BLaER1 treated with 17β-estradiol and CSF1 and Interleukin-3, amounts not matched to agents 10 nM and 100 nM (cell line): ENCODE measurements at regions not wholly inside any gene's neighbourhood (a gene's known extent, or its start where the extent isn't known, plus 50 kb on each side); places are given as distances from the start of the nearest gene placed in this dataset.

ENCODE experiments used
- H3K27ac ChIP-seq, 11 experiments: shearing (Covaris generic); formaldehyde crosslinking; 2 replicates each; pipeline ENCODE4 v1.8.1; 2022
- H3K27me3 ChIP-seq, 11 experiments: shearing (Covaris generic); formaldehyde crosslinking; 2 replicates each; pipeline ENCODE4 v1.8.1; 2022
- H3K36me3 ChIP-seq, 11 experiments: shearing (Covaris generic); formaldehyde crosslinking; 2 replicates each; pipeline ENCODE4 v1.8.1; 2022
- H3K4me1 ChIP-seq, 10 experiments: shearing (Covaris generic); formaldehyde crosslinking; 2 replicates each; pipeline ENCODE4 v1.8.1; 2022
- H3K4me2 ChIP-seq, 11 experiments: shearing (Covaris generic); formaldehyde crosslinking; 2 replicates each; pipeline ENCODE4 v1.8.1; 2022
- H3K4me3 ChIP-seq, 10 experiments: shearing (Covaris generic); formaldehyde crosslinking; 2 replicates each; pipeline ENCODE4 v1.8.1; 2022
- H3K9ac ChIP-seq, 11 experiments: shearing (Covaris generic); formaldehyde crosslinking; 2 replicates each; pipeline ENCODE4 v1.8.1; 2022
- H3K9me3 ChIP-seq, 11 experiments: shearing (Covaris generic); formaldehyde crosslinking; replicated peaks in 1 of 11; 2 replicates each; pipeline ENCODE4 v1.8.1; 2022
- H4K20me1 ChIP-seq, 11 experiments: shearing (Covaris generic); formaldehyde crosslinking; 2 replicates each; pipeline ENCODE4 v1.8.1; 2022
- Cebpa-rat ChIP-seq, 11 experiments: shearing (Covaris generic); IDR thresholded peaks; 2 replicates each; pipeline ENCODE4 v1.8.1; 2022

DNA sequence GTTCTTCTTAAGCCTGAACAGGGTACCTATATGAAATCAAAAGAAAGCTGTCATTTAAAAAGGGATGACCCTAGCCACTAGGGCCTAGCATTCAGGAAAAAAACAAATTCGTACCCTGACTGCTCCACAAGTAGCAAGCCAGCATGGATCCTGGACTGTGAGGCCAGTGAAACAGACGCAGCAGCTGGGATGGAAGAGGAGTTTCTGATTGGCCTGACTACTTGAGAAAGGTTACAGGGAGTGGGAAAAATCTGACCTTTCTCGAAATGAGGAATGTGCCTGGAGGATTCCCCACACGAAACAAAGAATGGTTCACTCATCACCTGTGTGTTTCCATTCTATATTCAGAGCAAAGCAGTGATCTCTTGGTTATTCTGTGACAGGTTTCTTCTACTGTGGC lies 87.6 kb upstream of the JADE1 start:
- Histone ChIP-seq H3K27ac (no peak overlapping the region), H3K4me1 (no peaks in the 10 kb centered on the region), H3K4me3 (no peak overlapping the region), H3K27me3 (no peaks in the 10 kb centered on the region), H4K20me1 (no peaks in the 10 kb centered on the region), H3K36me3 (no peaks in the 10 kb centered on the region), H3K9me3 (peaks cover 0 to 3% (median 0%) of the 10 kb centered on the region in 11 experiments; a peak in 1 of 22 replicates), H3K9ac (no peak overlapping the region), H3K4me2 (no peak overlapping the region)
- TF ChIP-seq Cebpa-rat (IDR thresholded peaks at IDR 0.05) = no peak

DNA sequence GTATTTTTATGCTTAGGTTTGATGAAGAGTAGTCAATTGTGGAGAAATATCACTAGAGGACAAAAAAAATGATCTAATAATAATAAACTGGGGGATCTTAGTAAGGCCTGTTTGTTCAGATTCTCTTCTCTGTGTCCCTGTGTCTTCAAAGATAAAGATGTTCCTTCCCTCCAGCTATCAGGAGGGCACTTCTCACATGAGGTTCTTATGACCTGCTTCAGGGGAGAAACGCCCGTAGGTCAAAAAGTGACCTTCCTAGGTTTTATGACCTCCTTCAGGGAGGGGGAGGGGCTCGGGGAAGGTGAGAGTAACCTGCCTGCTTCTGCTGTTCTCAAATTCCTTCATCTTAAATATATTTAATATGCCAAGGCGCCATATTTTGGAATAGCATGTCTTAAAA lies 89.2 kb upstream of the JADE1 start:
- no peak for TF ChIP-seq Cebpa-rat (IDR thresholded peaks at IDR 0.05)
- H3K9me3 ChIP-seq = peaks cover 0 to 3% (median 0%) of the 10 kb centered on the region in 11 experiments; a peak in 1 of 22 replicates
- H4K20me1 ChIP-seq = no peaks in the 10 kb centered on the region
- H3K27ac ChIP-seq = no peak overlapping the region
- no peak overlapping the region for H3K9ac ChIP-seq
- no peaks in the 10 kb centered on the region for H3K27me3 ChIP-seq
- no peaks in the 10 kb centered on the region for H3K4me1 ChIP-seq
- no peak overlapping the region for H3K4me3 ChIP-seq
- H3K36me3 ChIP-seq = no peaks in the 10 kb centered on the region
- no peak overlapping the region for H3K4me2 ChIP-seq

DNA sequence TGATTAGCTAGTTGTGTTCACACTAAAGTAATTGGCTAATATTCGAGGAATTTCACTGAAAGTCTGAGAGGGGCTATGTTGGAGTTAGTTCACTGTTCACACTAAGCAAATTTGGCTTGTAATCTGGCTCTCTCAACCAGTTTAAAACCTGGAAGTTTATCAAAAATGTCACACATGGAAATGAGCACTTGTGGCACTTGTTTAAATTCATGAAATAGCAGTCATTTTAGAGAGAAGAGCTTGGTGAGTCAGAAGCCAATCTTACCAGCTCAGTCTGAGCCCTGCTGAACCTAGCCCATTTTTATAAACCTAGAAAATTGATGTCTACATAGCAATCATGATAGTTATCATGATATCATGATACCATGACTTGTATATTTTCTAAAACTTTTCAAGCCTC lies 90.7 kb upstream of the JADE1 start:
- no peak overlapping the region for H3K4me2 ChIP-seq

DNA sequence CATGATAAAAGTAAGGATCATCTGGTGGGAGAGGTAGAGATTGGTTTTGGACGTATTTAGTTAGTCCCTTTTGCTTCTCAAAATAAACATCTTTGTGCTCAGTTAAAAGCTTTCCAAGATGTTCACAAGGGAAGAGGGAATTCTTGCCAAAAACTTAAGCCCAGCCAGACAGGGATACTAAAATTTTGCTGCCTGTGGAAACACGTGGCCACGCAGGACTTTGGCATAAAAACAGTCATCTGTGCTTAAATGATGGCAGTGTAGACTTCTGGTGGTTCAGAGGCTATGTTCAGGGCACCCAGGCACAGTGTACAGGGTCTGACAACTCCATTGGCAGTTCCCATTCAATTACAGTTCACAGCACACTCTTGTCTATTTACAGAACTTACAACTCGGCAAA lies 93.2 kb upstream of the JADE1 start:
- H3K27ac ChIP-seq = no peak overlapping the region
- no peak for TF ChIP-seq Cebpa-rat (IDR thresholded peaks at IDR 0.05)
- H3K27me3 ChIP-seq = no peaks in the 10 kb centered on the region
- H3K36me3 ChIP-seq = no peaks in the 10 kb centered on the region
- H3K4me2 ChIP-seq = no peak overlapping the region
- H3K9me3 ChIP-seq = no peaks in the 10 kb centered on the region; a peak in 1 of 22 replicates
- no peaks in the 10 kb centered on the region for H4K20me1 ChIP-seq
- H3K4me3 ChIP-seq = no peak overlapping the region
- H3K4me1 ChIP-seq = no peaks in the 10 kb centered on the region
- H3K9ac ChIP-seq = no peak overlapping the region

More for the DNA sequence above, 90.7 kb upstream of the JADE1 start:
- Histone ChIP-seq H3K4me1 (no peaks in the 10 kb centered on the region), H3K27me3 (no peaks in the 10 kb centered on the region), H3K9ac (no peak overlapping the region), H3K9me3 (peaks cover 0 to 3% (median 0%) of the 10 kb centered on the region in 11 experiments; a peak in 1 of 22 replicates), H3K4me3 (no peak overlapping the region), H3K36me3 (no peaks in the 10 kb centered on the region), H3K27ac (no peak overlapping the region), H4K20me1 (no peaks in the 10 kb centered on the region)
- TF ChIP-seq Cebpa-rat (IDR thresholded peaks at IDR 0.05) = no peak

DNA sequence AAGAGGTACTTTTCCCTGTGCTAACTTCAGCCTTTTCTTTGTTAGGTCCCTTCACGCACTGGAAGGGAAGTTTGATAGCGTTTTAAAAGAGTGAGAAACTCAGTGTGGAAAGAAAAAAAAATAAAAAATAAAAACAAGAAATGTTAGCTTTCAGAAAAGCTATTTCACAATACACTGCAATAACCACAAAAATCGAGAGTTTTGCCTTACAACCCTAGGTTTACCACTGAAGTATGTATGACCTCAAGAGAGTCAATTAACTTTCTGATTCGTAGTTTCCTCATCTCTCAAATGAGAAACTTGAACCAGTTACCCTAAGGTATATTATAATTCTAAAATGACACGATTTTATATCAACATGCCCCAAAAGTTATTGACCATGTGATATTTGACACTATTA lies 93.9 kb upstream of the JADE1 start:
- Histone ChIP-seq H3K4me1 (no peaks in the 10 kb centered on the region), H3K4me2 (no peak overlapping the region), H3K36me3 (no peaks in the 10 kb centered on the region), H4K20me1 (no peaks in the 10 kb centered on the region), H3K9ac (no peak overlapping the region), H3K9me3 (no peaks in the 10 kb centered on the region; a peak in 1 of 22 replicates), H3K4me3 (no peak overlapping the region), H3K27me3 (no peaks in the 10 kb centered on the region), H3K27ac (no peak overlapping the region)
- 0 out of 22 replicates have a peak, but pooled peaks of 1 of the 11 experiments have one; percentile 35 for TF ChIP-seq Cebpa-rat (IDR thresholded peaks at IDR 0.05)

DNA sequence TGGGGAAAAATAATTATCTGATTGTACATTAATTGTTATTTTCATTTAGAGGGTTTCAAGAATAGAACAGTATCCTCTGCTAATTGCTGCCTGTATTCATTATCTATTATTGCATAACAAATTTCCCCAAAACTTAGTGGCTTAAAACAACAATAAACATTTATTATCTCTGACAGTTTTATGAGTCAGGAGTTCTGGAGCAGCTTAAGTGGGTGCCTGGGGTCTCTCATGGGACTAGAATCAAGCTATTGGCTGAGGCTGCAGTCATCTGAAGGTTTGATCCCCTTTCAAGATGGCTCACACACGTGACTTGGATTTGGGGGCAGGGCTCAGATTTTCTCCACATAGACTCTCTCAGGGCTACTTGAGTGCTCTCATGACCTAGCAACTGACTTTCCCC lies 98.1 kb upstream of the JADE1 start:
- Histone ChIP-seq H3K4me2 (no peak overlapping the region), H3K4me3 (no peak overlapping the region), H3K27ac (no peak overlapping the region), H3K9ac (no peak overlapping the region), H3K36me3 (no peaks in the 10 kb centered on the region), H3K4me1 (peaks cover 10 to 26% (median 20%) of the 10 kb centered on the region in 10 experiments), H3K27me3 (no peaks in the 10 kb centered on the region), H3K9me3 (peaks cover 0 to 14% (median 8%) of the 10 kb centered on the region in 11 experiments; a peak in 9 of 22 replicates), H4K20me1 (no peaks in the 10 kb centered on the region)
- no peak for TF ChIP-seq Cebpa-rat (IDR thresholded peaks at IDR 0.05)

DNA sequence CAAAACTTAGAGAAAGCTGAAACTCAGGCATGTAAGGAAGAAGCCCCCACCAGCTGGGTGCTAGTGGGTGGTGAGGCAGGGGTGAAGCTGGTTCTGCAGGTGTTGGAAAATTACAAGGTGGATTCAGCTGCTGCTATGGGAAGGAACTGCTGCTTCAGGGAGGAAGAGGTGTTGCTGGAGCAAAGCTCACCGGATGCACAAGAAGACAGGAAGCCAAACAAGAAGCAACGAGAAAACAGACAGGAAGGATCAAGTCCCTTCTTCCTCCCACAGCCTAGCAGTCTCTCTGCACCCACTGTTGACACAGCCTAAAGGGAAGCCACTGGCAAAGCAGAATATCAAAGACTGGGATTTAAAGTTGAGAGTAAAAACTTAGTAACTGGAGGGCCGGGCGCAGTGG lies 100.2 kb upstream of the JADE1 start:
- Histone ChIP-seq H3K4me3 (peak overlapping the region in 3 of 10 experiments; percentile 8 to 23 (median 22); a peak in 1 of 20 replicates), H3K4me1 (peaks cover 10 to 26% (median 20%) of the 10 kb centered on the region in 10 experiments), H3K9ac (peak overlapping the region in 1 of 11 experiments; percentile 35; a peak in 1 of 22 replicates), H3K36me3 (no peaks in the 10 kb centered on the region), H3K4me2 (peak overlapping the region; percentile 37 to 77 (median 53)), H3K9me3 (peaks cover 0 to 26% (median 9%) of the 10 kb centered on the region in 11 experiments; a peak in 10 of 22 replicates), H3K27me3 (no peaks in the 10 kb centered on the region), H3K27ac (peak overlapping the region in 9 of 11 experiments; percentile 17 to 69 (median 53); a peak in 16 of 22 replicates), H4K20me1 (no peaks in the 10 kb centered on the region)
- TF ChIP-seq Cebpa-rat (IDR thresholded peaks at IDR 0.05) = no peak

DNA sequence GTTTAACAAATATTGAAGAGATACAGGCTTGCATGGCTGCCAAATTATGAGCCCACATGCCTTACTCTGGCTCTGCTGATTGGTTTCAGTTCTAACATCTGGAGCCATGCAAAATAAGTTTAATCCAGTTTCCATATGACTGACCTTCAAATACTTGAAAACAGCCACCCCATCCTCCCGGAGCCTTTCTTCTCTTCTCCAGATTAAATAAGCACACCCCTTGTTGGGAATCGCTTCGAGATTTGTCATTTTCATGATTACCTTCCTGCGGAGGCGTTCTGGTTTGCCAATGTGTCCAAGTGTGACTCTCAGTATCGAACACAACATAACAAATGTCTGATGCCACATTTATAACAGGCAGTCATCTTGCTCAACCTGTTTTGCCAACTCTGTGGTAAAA lies 101.6 kb upstream of the JADE1 start:
- Histone ChIP-seq H3K4me2 (peak overlapping the region in 5 of 11 experiments; percentile 4 to 76 (median 46); a peak in 2 of 22 replicates), H3K9me3 (peaks cover 0 to 33% (median 10%) of the 10 kb centered on the region in 11 experiments; a peak in 10 of 22 replicates), H3K4me3 (no peak overlapping the region), H4K20me1 (no peaks in the 10 kb centered on the region), H3K27ac (peak overlapping the region in 2 of 11 experiments; percentile 66 to 67; a peak in 3 of 22 replicates), H3K27me3 (no peaks in the 10 kb centered on the region), H3K9ac (no peak overlapping the region), H3K36me3 (no peaks in the 10 kb centered on the region), H3K4me1 (peaks cover 10 to 26% (median 20%) of the 10 kb centered on the region in 10 experiments)
- no peak for TF ChIP-seq Cebpa-rat (IDR thresholded peaks at IDR 0.05)

DNA sequence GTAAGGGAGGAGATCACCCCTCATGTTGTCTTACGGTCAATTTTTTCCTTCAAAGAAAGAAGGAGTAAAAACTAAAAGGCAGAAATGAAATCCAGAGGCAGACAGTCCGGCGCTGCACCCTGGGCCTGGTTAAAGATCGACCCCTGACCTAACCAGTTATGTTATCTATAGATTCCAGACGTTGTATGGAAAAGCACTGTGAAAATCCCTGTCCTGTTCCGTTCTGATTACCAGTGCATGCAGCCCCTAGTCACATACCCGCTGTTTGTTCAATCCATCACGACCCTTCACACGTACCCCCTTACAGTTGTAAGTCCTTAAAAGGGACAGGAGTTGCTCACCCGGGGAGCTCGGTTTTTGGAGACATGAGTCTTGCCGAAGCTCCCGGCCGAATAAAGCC lies 105.6 kb upstream of the JADE1 start:
- no peak for TF ChIP-seq Cebpa-rat (IDR thresholded peaks at IDR 0.05)
- H3K9ac ChIP-seq = no peak overlapping the region
- no peak overlapping the region for H3K4me3 ChIP-seq
- H3K27ac ChIP-seq = no peak overlapping the region
- peaks cover 0 to 23% (median 0%) of the 10 kb centered on the region in 11 experiments; a peak in 3 of 22 replicates for H3K9me3 ChIP-seq
- H3K4me1 ChIP-seq = peaks cover 4 to 14% (median 12%) of the 10 kb centered on the region in 10 experiments
- no peaks in the 10 kb centered on the region for H3K27me3 ChIP-seq
- H3K36me3 ChIP-seq = no peaks in the 10 kb centered on the region
- no peaks in the 10 kb centered on the region for H4K20me1 ChIP-seq
- H3K4me2 ChIP-seq = no peak overlapping the region
